ENCODE measurements at regions not wholly inside any gene's neighbourhood (a gene's known extent, or its start where the extent isn't known, plus 50 kb on each side); places are given as distances from the start of the nearest gene placed in this dataset.

GRCh38 chr1:68785328-68785727, 288.4 kb upstream of the DEPDC1 start:
- H3K4me1 Mint-ChIP-seq (ENCODE audit: low read depth) = no peaks in the 10 kb centered on the region
- H3K9me3 Mint-ChIP-seq = peaks cover under 1% of the 10 kb centered on the region
- H3K4me3 Mint-ChIP-seq = no peak overlapping the region
- intact Hi-C loops (cut with micrococcal nuclease) = no loop called here
- H3K27me3 Mint-ChIP-seq = no peaks in the 10 kb centered on the region
- TF ChIP-seq CTCF (IDR thresholded peaks at IDR 0.05) = no peak
- POLR2A ChIA-PET = no interaction called here
- no peak overlapping the region for H3K27ac Mint-ChIP-seq
- no peaks in the 10 kb centered on the region for H3K36me3 Mint-ChIP-seq (ENCODE audit: low read depth)
- CTCF ChIA-PET = no interaction called here
- no peak for ATAC-seq
- no peak for DNase-seq

GRCh38 chr1:68788762-68789161, 291.9 kb upstream of the DEPDC1 start:
- ATAC-seq = no peak
- no peaks in the 10 kb centered on the region for H3K27me3 Mint-ChIP-seq

GRCh38 chr1:68791800-68792199, 294.9 kb upstream of the DEPDC1 start:
- DNase-seq = no peak
- H3K27ac Mint-ChIP-seq = no peak overlapping the region
- ChIA-PET POLR2A (no interaction called here), CTCF (no interaction called here)
- peaks cover 2% of the 10 kb centered on the region for H3K9me3 Mint-ChIP-seq
- no peaks in the 10 kb centered on the region for H3K4me1 Mint-ChIP-seq (ENCODE audit: low read depth)
- TF ChIP-seq CTCF (IDR thresholded peaks at IDR 0.05) = no peak
- no peak for ATAC-seq
- no peak overlapping the region for H3K4me3 Mint-ChIP-seq
- H3K36me3 Mint-ChIP-seq (ENCODE audit: low read depth) = no peaks in the 10 kb centered on the region
- intact Hi-C loops (cut with micrococcal nuclease) = no loop called here
- no peaks in the 10 kb centered on the region for H3K27me3 Mint-ChIP-seq

More at GRCh38 chr1:68788762-68789161, 291.9 kb upstream of the DEPDC1 start:
- peaks cover 2% of the 10 kb centered on the region for H3K9me3 Mint-ChIP-seq
- intact Hi-C loops (cut with micrococcal nuclease) = no loop called here
- CTCF ChIA-PET = no interaction called here
- no peak overlapping the region for H3K4me3 Mint-ChIP-seq
- H3K27ac Mint-ChIP-seq = no peak overlapping the region
- no peaks in the 10 kb centered on the region for H3K4me1 Mint-ChIP-seq (ENCODE audit: low read depth)
- POLR2A ChIA-PET = no interaction called here
- no peaks in the 10 kb centered on the region for H3K36me3 Mint-ChIP-seq (ENCODE audit: low read depth)
- no peak for TF ChIP-seq CTCF (IDR thresholded peaks at IDR 0.05)
- DNase-seq = no peak

- H3K9me3 Mint-ChIP-seq = peaks cover 2% of the 10 kb centered on the region
- no peak overlapping the region for H3K4me3 Mint-ChIP-seq
- H3K27ac Mint-ChIP-seq = no peak overlapping the region
- no peak for TF ChIP-seq CTCF (IDR thresholded peaks at IDR 0.05)
- DNase-seq (no peak), ATAC-seq (no peak)
- no peaks in the 10 kb centered on the region for H3K36me3 Mint-ChIP-seq (ENCODE audit: low read depth)
- POLR2A ChIA-PET = no interaction called here
- intact Hi-C loops (cut with micrococcal nuclease) = no loop called here
- no peaks in the 10 kb centered on the region for H3K27me3 Mint-ChIP-seq
- CTCF ChIA-PET = no interaction called here
- no peaks in the 10 kb centered on the region for H3K4me1 Mint-ChIP-seq (ENCODE audit: low read depth)
Measured at GRCh38 chr1:68795956-68796355, 299.1 kb upstream of the DEPDC1 start.

GRCh38 chr1:68796888-68797287, 300.0 kb upstream of the DEPDC1 start:
- ChIA-PET POLR2A (no interaction called here), CTCF (no interaction called here)
- ATAC-seq (no peak), DNase-seq (no peak)
- intact Hi-C loops (cut with micrococcal nuclease) = no loop called here
- no peak overlapping the region for H3K4me3 Mint-ChIP-seq
- H3K27ac Mint-ChIP-seq = no peak overlapping the region
- no peak for TF ChIP-seq CTCF (IDR thresholded peaks at IDR 0.05)
- no peaks in the 10 kb centered on the region for H3K27me3 Mint-ChIP-seq
- no peaks in the 10 kb centered on the region for H3K4me1 Mint-ChIP-seq (ENCODE audit: low read depth)
- H3K9me3 Mint-ChIP-seq = no peaks in the 10 kb centered on the region
- H3K36me3 Mint-ChIP-seq (ENCODE audit: low read depth) = no peaks in the 10 kb centered on the region
